A673 (cell line): ENCODE measurements at regions not wholly inside any gene's neighbourhood (a gene's known extent, or its start where the extent isn't known, plus 50 kb on each side); places are given as distances from the start of the nearest gene placed in this dataset.

Experiments
- BruUV-seq: library from RNA; stranded (reverse); fragments of 400-500 nt; replicated peaks from 2 replicates; lab custom pipeline; 2021; lab: Mats Ljungman, UMichigan
- CTCF ChIA-PET: fragments of 300-600 bp; sonication (Branson Sonifier 250); formaldehyde crosslinking; loops from one replicate; lab custom pipeline; 2022; ENCODE audit warnings: antibody characterized with exemption; lab: Charles Lee
- POLR2A ChIA-PET: fragments of 300-600 bp; sonication (Branson Sonifier 250); formaldehyde crosslinking; loops from one replicate; lab custom pipeline; 2022; ENCODE audit warnings: antibody characterized with exemption; ENCODE audit not compliant: low non-redundant PET; lab: Charles Lee
- DNase-seq: peaks from one replicate; pipeline ENCODE4 v3.0.0-alpha.2; 2015; ENCODE audit warnings: low spot score
- H3K27ac ChIP-seq: fragments of 200-600 bp; sonication (generic); 2 replicates; pipeline ENCODE4 v1.5.1; 2016; ENCODE audit warnings: mixed run types, low read depth, mild to moderate bottlenecking, mixed read lengths, antibody characterized with exemption, low read length; ENCODE audit not compliant: poor library complexity, severe bottlenecking
- H3K27me3 ChIP-seq: fragments of 200-600 bp; sonication (generic); replicated peaks from 2 replicates; pipeline ENCODE4 v1.6.1; 2017; ENCODE audit warnings: mixed run types, low read depth, mild to moderate bottlenecking, mixed read lengths, antibody characterized with exemption, low read length; ENCODE audit not compliant: insufficient read depth, poor library complexity
- H3K36me3 ChIP-seq: fragments of 200-600 bp; sonication (generic); 2 replicates; pipeline ENCODE4 v1.6.1; 2016; ENCODE audit warnings: mixed run types, mild to moderate bottlenecking, mixed read lengths, antibody characterized with exemption, low read length; ENCODE audit not compliant: insufficient read depth, poor library complexity, severe bottlenecking
- H3K4me1 ChIP-seq: fragments of 200-600 bp; sonication (generic); 2 replicates; pipeline ENCODE4 v1.6.1; 2017; ENCODE audit warnings: mixed run types, mild to moderate bottlenecking, mixed read lengths, antibody characterized with exemption, low read length; ENCODE audit not compliant: insufficient read depth, poor library complexity, severe bottlenecking
- H3K4me3 ChIP-seq: fragments of 200-600 bp; sonication (generic); 2 replicates; pipeline ENCODE4 v1.5.1; 2016; ENCODE audit warnings: low read depth, mixed run types, mild to moderate bottlenecking, mixed read lengths, low read length; ENCODE audit not compliant: poor library complexity, severe bottlenecking
- H3K9me3 ChIP-seq: fragments of 200-600 bp; sonication (generic); 2 replicates; pipeline ENCODE4 v1.6.1; 2016; ENCODE audit warnings: mixed run types, low read depth, mild to moderate bottlenecking, mixed read lengths, antibody characterized with exemption, low read length; ENCODE audit not compliant: poor library complexity, severe bottlenecking
- CTCF ChIP-seq: fragments of 300-800, 200-600 bp; sonication (generic); conservative IDR thresholded peaks from 2 replicates; pipeline ENCODE4 v1.5.1; 2017; ENCODE audit warnings: low read depth, mild to moderate bottlenecking, antibody characterized with exemption, low read length, moderate library complexity, mixed read lengths
- EZH2 ChIP-seq: fragments of 200-600 bp; sonication (generic); IDR thresholded peaks from 2 replicates; pipeline ENCODE4 v1.6.1; 2017; ENCODE audit warnings: borderline replicate concordance, low read depth, mild to moderate bottlenecking, mixed read lengths, antibody characterized with exemption, low read length; ENCODE audit not compliant: poor library complexity, severe bottlenecking
- intact Hi-C: fragments of 100-400 bp; cut with micrococcal nuclease; formaldehyde crosslinking; loops from one replicate; pipeline ENCODE4 v1.10.0; 2022; ENCODE audit not compliant: unreplicated experiment

GRCh38 chr2:58598171-58598570 is 357.0 kb upstream of the FANCL start:
- H3K9me3 ChIP-seq, result no peaks in the 10 kb centered on the region
- TF ChIP-seq EZH2, result no peak
- no peak for TF ChIP-seq CTCF
- CTCF ChIA-PET, result no interaction called here
- no peaks in the 10 kb centered on the region for H3K4me1 ChIP-seq
- no peaks in the 10 kb centered on the region for H3K27me3 ChIP-seq
- no peak overlapping the region for H3K4me3 ChIP-seq
- BruUV-seq, result no TSS peak
- no peaks in the 10 kb centered on the region for H3K36me3 ChIP-seq
- intact Hi-C loops, result no loop called here
- no peak overlapping the region for H3K27ac ChIP-seq
- POLR2A ChIA-PET, result no interaction called here
- DNase-seq, result no peak

- intact Hi-C loops, result no loop called here
- no peaks in the 10 kb centered on the region for H3K9me3 ChIP-seq
- no peak overlapping the region for H3K27ac ChIP-seq
- H3K27me3 ChIP-seq, result no peaks in the 10 kb centered on the region
- H3K4me1 ChIP-seq, result no peaks in the 10 kb centered on the region
- no peaks in the 10 kb centered on the region for H3K36me3 ChIP-seq
- H3K4me3 ChIP-seq, result no peak overlapping the region
- no peak for DNase-seq
- ChIA-PET CTCF (no interaction called here), POLR2A (no interaction called here)
- TF ChIP-seq EZH2 (no peak), CTCF (no peak)
- no TSS peak for BruUV-seq
Measured at GRCh38 chr2:58595714-58596113, 354.6 kb upstream of the FANCL start.

- DNase-seq, result no peak
- BruUV-seq, result no TSS peak
- Histone ChIP-seq H3K4me1 (no peaks in the 10 kb centered on the region), H3K9me3 (no peaks in the 10 kb centered on the region), H3K36me3 (no peaks in the 10 kb centered on the region), H3K4me3 (no peak overlapping the region), H3K27ac (no peak overlapping the region), H3K27me3 (no peaks in the 10 kb centered on the region)
- POLR2A ChIA-PET, result no interaction called here
- CTCF ChIA-PET, result interaction anchor here (0.7 to 1.0 kb wide), 2 partner anchors 8 to 40 kb away, joined by 3 read pairs; no protein-coding TSS in a partner anchor
- intact Hi-C loops, result no loop called here
- no peak for TF ChIP-seq EZH2
- no peak for TF ChIP-seq CTCF
Measured at GRCh38 chr2:58594762-58595161, 353.6 kb upstream of the FANCL start.
